Astrocyte (in vitro differentiated cells and primary cell): ENCODE measurements at regions not wholly inside any gene's neighbourhood (a gene's known extent, or its start where the extent isn't known, plus 50 kb on each side); places are given as distances from the start of the nearest gene placed in this dataset.

ENCODE experiments used
- CTCF ChIP-seq: IDR thresholded peaks from 2 replicates; pipeline ENCODE4 v1.5.1; 2011; ENCODE audit warnings: low read depth, mild to moderate bottlenecking, inconsistent platforms, low read length, moderate library complexity; ENCODE audit not compliant: insufficient read depth
- EZH2 ChIP-seq: IDR thresholded peaks from 2 replicates; pipeline ENCODE4 v1.6.1; 2012; ENCODE audit warnings: mild to moderate bottlenecking, low read length, inconsistent platforms; ENCODE audit not compliant: insufficient read depth

- TF ChIP-seq CTCF, result no peak
- no peak for TF ChIP-seq EZH2
These were observed 259.9 kb upstream of the RPL38 start for GRCh38 chr17:73943416-73944110.
